Naive thymus-derived CD4-positive, alpha-beta T cell (primary cell): ENCODE measurements at regions not wholly inside any gene's neighbourhood (a gene's known extent, or its start where the extent isn't known, plus 50 kb on each side); places are given as distances from the start of the nearest gene placed in this dataset.
"Not testable (repeated sequence)": the region's sequence is repeated elsewhere in the genome, so short reads cannot be mapped to it uniquely, and the experiment has no call there.

ENCODE experiments used
- ATAC-seq: fragments of 150-1000 bp; cut with Tn5 transposase; 2 replicates; pipeline ENCODE4 v1.10.0; 2021; ENCODE audit warnings: mild to moderate bottlenecking, moderate library complexity
- CTCF ChIA-PET: fragments of 350-600 bp; sonication (Branson Sonifier 250); formaldehyde crosslinking; loops from one replicate; lab custom pipeline; 2021; ENCODE audit warnings: antibody characterized with exemption; lab: Charles Lee
- POLR2A ChIA-PET: fragments of 350-600 bp; sonication (Branson Sonifier 250); formaldehyde crosslinking; loops from one replicate; lab custom pipeline; 2021; ENCODE audit warnings: antibody characterized with exemption, inconsistent platforms; lab: Charles Lee
- DNase-seq, 9 donors: peaks; one replicate each; pipeline versions ENCODE4 v3.0.0 to v3.0.0-alpha.2; 2020 to 2022; ENCODE audit warnings: mixed read lengths in 1 of 9
- H3K27ac ChIP-seq: one replicate; pipeline ENCODE4 v1.7.0; 2013; ENCODE audit warnings: mild to moderate bottlenecking, low read depth, low read length, moderate library complexity
- H3K27me3 ChIP-seq, 2 donors: one replicate each; pipeline ENCODE4 v1.7.0; 2013; ENCODE audit warnings: low read length in 2 of 2, mild to moderate bottlenecking in 2 of 2, moderate library complexity in 2 of 2; ENCODE audit not compliant: control insufficient read depth in 2 of 2, insufficient read depth in 2 of 2
- H3K36me3 ChIP-seq, 3 experiments: 1 replicate in 2 of 3; 2 replicates in 1 of 3; pipeline ENCODE4 v1.7.0; 2013; ENCODE audit warnings: low read length in 3 of 3, mild to moderate bottlenecking in 3 of 3, moderate library complexity in 1 of 3; ENCODE audit not compliant: insufficient read depth in 3 of 3, control insufficient read depth in 2 of 3
- H3K4me1 ChIP-seq, 2 donors: one replicate each; pipeline ENCODE4 v1.7.0; 2013; ENCODE audit warnings: low read length in 2 of 2, mild to moderate bottlenecking in 2 of 2, moderate library complexity in 1 of 2; ENCODE audit not compliant: control insufficient read depth in 2 of 2, insufficient read depth in 2 of 2
- H3K4me3 ChIP-seq: 2 replicates; pipeline ENCODE4 v1.7.0; 2013; ENCODE audit warnings: mild to moderate bottlenecking, low read length
- H3K9me3 ChIP-seq, 3 experiments: 1 replicate in 2 of 3; 2 replicates in 1 of 3; pipeline ENCODE4 v1.7.0; 2013; ENCODE audit warnings: low read length in 3 of 3; ENCODE audit not compliant: control insufficient read depth in 2 of 3
- H3K27ac Mint-ChIP-seq, 9 donors: one replicate each; pipeline ENCODE4 v1.8.0; 2020 to 2022; ENCODE audit warnings: mixed read lengths in 9 of 9, mild to moderate bottlenecking in 8 of 9, moderate library complexity in 5 of 9, inconsistent platforms in 2 of 9
- H3K27me3 Mint-ChIP-seq, 5 donors: one replicate each; pipeline ENCODE4 v1.8.0; 2021 to 2022; ENCODE audit warnings: mixed read lengths in 5 of 5, mild to moderate bottlenecking in 1 of 5
- H3K36me3 Mint-ChIP-seq, 5 donors: one replicate each; pipeline ENCODE4 v1.8.0; 2020 to 2022; ENCODE audit warnings: mixed read lengths in 5 of 5, mild to moderate bottlenecking in 3 of 5, inconsistent platforms in 1 of 5
- H3K4me1 Mint-ChIP-seq, 7 donors: one replicate each; pipeline ENCODE4 v1.8.0; 2020 to 2022; ENCODE audit warnings: mixed read lengths in 7 of 7, mild to moderate bottlenecking in 3 of 7, inconsistent platforms in 1 of 7
- H3K4me3 Mint-ChIP-seq, 10 donors: one replicate each; pipeline ENCODE4 v1.8.0; 2020 to 2022; ENCODE audit warnings: mild to moderate bottlenecking in 10 of 10, mixed read lengths in 10 of 10, moderate library complexity in 6 of 10, inconsistent platforms in 2 of 10
- H3K9me3 Mint-ChIP-seq, 11 donors: one replicate each; pipeline ENCODE4 v1.8.0; 2020 to 2022; ENCODE audit warnings: mixed read lengths in 11 of 11, mild to moderate bottlenecking in 4 of 11, inconsistent platforms in 1 of 11, moderate library complexity in 1 of 11
- intact Hi-C, 2 donors: fragments of 100-400 bp; cut with micrococcal nuclease; formaldehyde crosslinking; loops; one replicate each; pipeline ENCODE4 v1.15.1; 2023

DNA sequence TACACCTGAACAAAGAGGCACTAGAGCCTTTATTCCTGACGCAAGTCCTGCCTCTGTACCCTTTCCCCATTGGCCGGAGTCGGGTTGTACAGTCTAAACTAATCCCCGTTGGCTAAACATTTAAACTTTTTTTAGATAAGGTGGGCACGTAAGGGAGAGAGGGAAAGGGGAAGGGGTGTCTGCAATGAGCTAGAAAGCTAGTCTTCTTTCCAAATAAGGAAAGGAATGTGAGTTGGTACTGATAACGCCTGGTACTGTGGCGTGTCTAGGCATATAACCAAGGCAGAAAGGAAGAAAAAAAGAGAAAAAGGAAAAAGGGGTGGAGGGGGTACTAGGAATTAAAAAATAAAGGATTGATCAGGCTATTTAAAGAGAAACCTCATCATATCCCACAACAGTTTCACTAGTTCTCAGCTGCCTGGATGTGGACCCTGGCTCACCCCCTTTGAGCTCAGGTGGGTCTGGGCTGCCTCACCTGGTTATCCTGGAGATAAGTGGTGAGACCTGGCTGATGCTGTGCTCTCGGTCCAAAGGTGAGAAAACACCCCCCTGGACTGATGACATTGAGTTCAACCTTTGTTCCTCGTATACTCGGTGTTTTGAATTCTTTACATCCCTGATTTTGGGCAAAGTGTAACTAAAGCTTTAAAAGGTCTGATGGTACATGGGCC lies 90.9 kb upstream of the EEF2KMT start:
- H3K27ac ChIP-seq: no peak overlapping the region
- Mint-ChIP-seq H3K9me3 (peaks cover 0 to 3% (median 0%) of the 10 kb centered on the region in 11 donors), H3K27me3 (peaks cover 0 to 6% (median 0%) of the 10 kb centered on the region in 5 donors), H3K4me1 (no peaks in the 10 kb centered on the region), H3K4me3 (no peak overlapping the region), H3K27ac (no peak overlapping the region), H3K36me3 (no peaks in the 10 kb centered on the region)
- DNase-seq (no peak), ATAC-seq (no peak)
- H3K4me1 ChIP-seq: no peaks in the 10 kb centered on the region
- no peaks in the 10 kb centered on the region for H3K9me3 ChIP-seq
- no peaks in the 10 kb centered on the region for H3K36me3 ChIP-seq
- POLR2A ChIA-PET: no interaction called here
- CTCF ChIA-PET: no interaction called here
- H3K4me3 ChIP-seq: no peak overlapping the region
- no peaks in the 10 kb centered on the region for H3K27me3 ChIP-seq
- intact Hi-C loops: no loop called here

DNA sequence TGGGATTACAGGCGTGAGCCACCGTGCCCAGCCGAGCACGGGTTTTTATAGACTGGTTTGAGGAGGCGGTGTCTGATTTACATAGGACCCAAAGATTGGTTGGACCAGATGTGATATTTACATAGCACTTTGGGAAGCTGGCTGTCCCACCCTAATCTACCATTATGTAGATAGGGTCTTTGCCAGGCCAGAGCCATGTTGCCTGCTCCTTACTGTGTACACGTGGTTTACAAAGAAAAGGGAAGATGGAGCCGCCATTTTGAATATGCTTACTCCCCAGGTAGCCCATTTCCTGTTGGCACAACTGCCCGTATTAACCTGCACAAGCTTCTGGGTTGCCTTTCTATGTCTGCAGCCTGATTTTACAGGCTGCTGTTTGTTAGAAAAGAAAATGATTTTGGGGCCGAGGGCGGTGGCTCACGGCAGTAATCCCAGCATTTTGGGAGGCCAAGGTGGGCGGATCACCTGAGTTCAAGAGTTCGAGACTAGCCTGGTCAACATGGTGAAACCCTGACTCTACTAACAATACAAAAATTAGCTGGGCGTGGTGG lies 89.9 kb upstream of the EEF2KMT start:
- no peak for DNase-seq
- ChIA-PET CTCF (no interaction called here), POLR2A (no interaction called here)
- no peak overlapping the region for H3K27ac ChIP-seq
- H3K4me3 Mint-ChIP-seq: no peak overlapping the region
- H3K27me3 Mint-ChIP-seq: peaks cover 0 to 6% (median 0%) of the 10 kb centered on the region in 5 donors
- H3K4me1 ChIP-seq: no peaks in the 10 kb centered on the region
- intact Hi-C loops: no loop called here
- no peaks in the 10 kb centered on the region for H3K9me3 ChIP-seq
- no peak for ATAC-seq
- no peaks in the 10 kb centered on the region for H3K27me3 ChIP-seq
- H3K27ac Mint-ChIP-seq: no peak overlapping the region
- H3K4me3 ChIP-seq: no peak overlapping the region
- no peaks in the 10 kb centered on the region for H3K36me3 ChIP-seq
- no peaks in the 10 kb centered on the region for H3K36me3 Mint-ChIP-seq
- peaks cover 0 to 3% (median 0%) of the 10 kb centered on the region in 11 donors for H3K9me3 Mint-ChIP-seq
- H3K4me1 Mint-ChIP-seq: no peaks in the 10 kb centered on the region

DNA sequence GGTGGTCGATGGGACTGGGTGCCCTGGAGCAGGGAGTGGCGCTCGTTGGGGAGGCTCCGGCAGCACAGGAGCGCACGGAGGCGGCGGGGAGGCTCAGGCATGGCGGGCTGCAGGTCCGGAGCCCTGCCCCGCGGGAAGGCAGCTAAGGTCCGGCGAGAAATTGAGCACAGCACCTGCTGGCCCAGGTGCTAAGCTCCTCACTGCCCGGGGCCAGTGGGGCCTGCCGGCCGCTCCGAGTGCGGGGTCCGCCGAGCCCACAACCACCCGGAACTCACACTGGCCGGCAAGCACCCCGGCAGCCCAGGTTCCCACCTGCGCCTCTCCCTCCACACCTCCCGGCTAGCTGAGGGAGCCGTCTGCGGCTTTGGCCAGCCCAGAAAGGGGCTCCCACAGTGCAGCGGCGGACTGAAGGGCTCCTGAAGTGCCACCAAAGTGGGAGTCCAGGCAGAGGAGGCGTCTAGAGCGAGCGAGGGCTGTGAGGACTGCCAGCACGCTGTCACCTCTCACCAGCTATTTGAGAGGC lies 88.8 kb upstream of the EEF2KMT start:
- Mint-ChIP-seq H3K4me1 (no peaks in the 10 kb centered on the region), H3K36me3 (no peaks in the 10 kb centered on the region), H3K4me3 (no peak overlapping the region), H3K27ac (no peak overlapping the region), H3K9me3 (peaks cover 0 to 7% (median 0%) of the 10 kb centered on the region in 11 donors), H3K27me3 (peaks cover 0 to 6% (median 0%) of the 10 kb centered on the region in 5 donors)
- no peaks in the 10 kb centered on the region for H3K4me1 ChIP-seq
- CTCF ChIA-PET: no interaction called here
- intact Hi-C loops: no loop called here
- POLR2A ChIA-PET: no interaction called here
- H3K27me3 ChIP-seq: no peaks in the 10 kb centered on the region
- no peak for ATAC-seq
- H3K4me3 ChIP-seq: no peak overlapping the region
- no peaks in the 10 kb centered on the region for H3K36me3 ChIP-seq
- no peak for DNase-seq
- H3K9me3 ChIP-seq: no peaks in the 10 kb centered on the region
- H3K27ac ChIP-seq: no peak overlapping the region

DNA sequence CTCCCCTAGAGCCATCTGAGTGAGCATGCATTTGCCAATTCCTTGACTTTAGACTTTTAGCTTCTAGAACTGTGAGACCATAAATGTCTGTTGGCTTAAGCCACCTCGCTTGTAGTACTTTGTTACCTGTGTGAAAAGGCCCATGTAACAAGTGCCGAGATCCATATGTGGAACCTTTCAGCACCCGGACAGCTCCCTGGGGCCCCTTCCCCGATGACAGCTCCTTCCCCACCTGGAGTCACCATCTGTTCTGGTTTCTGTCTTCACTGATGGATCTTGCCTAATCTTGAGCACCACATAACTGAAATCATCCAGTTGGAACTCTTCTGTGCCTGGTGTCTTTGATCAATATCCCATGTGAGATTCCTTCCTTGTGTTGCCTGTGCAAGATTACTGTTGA lies 78.9 kb upstream of the EEF2KMT start:
- Mint-ChIP-seq H3K36me3 (peaks cover 0 to 11% (median 0%) of the 10 kb centered on the region in 5 donors), H3K4me3 (no peak overlapping the region), H3K4me1 (no peaks in the 10 kb centered on the region), H3K27ac (no peak overlapping the region), H3K9me3 (peaks cover 3 to 67% (median 19%) of the 10 kb centered on the region in 11 donors), H3K27me3 (peaks cover 0 to 42% (median 23%) of the 10 kb centered on the region in 5 donors)
- Histone ChIP-seq H3K27me3 (no peaks in the 10 kb centered on the region), H3K9me3 (peaks cover 0 to 16% (median 0%) of the 10 kb centered on the region in 3 experiments), H3K4me1 (no peaks in the 10 kb centered on the region), H3K36me3 (no peaks in the 10 kb centered on the region), H3K4me3 (no peak overlapping the region), H3K27ac (no peak overlapping the region)
- ATAC-seq: no peak
- ChIA-PET CTCF (no interaction called here), POLR2A (no interaction called here)
- no peak for DNase-seq
- intact Hi-C loops: no loop called here

DNA sequence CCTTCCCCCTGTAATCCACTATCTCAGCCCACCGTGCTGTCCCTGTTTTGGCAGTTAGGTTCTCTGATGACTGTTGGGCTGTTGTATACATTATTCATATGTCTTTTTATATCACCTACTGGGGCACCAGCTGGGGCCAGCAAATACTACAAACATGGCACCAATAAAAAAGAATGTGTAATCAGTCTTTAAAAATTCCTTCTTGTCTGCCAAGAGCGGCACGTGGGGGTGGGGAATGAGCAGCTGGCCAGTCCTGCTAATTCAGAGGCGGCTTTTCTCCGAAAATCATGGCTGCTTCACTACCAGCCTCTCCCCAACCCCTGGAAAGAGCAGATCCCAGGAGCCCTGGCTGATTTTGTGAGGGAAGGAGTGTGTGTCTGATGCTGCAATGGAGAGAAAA lies 77.7 kb upstream of the EEF2KMT start:
- Histone ChIP-seq H3K27me3 (no peaks in the 10 kb centered on the region), H3K4me1 (no peaks in the 10 kb centered on the region), H3K9me3 (peaks cover 0 to 16% (median 0%) of the 10 kb centered on the region in 3 experiments), H3K36me3 (no peaks in the 10 kb centered on the region), H3K27ac (no peak overlapping the region), H3K4me3 (no peak overlapping the region)
- POLR2A ChIA-PET: no interaction called here
- Mint-ChIP-seq H3K27me3 (peaks cover 0 to 38% (median 30%) of the 10 kb centered on the region in 5 donors), H3K27ac (no peak overlapping the region), H3K9me3 (peaks cover 7 to 68% (median 19%) of the 10 kb centered on the region in 11 donors), H3K4me1 (no peaks in the 10 kb centered on the region), H3K36me3 (peaks cover 0 to 11% (median 0%) of the 10 kb centered on the region in 5 donors), H3K4me3 (no peak overlapping the region)
- ATAC-seq (no peak), DNase-seq (no peak)
- CTCF ChIA-PET: no interaction called here
- intact Hi-C loops: no loop called here

DNA sequence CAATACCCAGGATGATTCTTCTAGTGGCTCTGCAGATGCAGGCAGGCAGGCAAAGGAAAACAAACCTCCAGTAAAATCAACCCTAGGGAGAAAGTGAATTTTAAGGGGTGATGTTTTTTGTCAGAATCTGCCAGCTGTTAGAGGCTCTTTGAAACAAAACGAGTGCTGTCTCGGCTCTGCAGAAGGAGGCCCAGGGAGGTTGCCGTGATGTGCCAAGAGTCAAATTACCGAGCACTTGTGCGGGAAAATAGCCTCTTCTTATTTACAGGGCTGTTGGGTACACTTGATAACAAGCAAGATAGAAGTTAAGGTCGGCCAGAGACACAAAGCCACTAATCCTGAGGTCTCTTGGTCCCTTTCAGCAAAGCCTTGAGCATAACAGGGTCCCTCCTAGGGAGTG lies 68.9 kb upstream of the EEF2KMT start:
- Mint-ChIP-seq H3K9me3 (peaks cover 0 to 16% (median 5%) of the 10 kb centered on the region in 11 donors), H3K4me3 (no peak overlapping the region), H3K27ac (no peak overlapping the region), H3K27me3 (peaks cover 0 to 49% (median 26%) of the 10 kb centered on the region in 5 donors), H3K36me3 (peaks cover 0 to 5% (median 0%) of the 10 kb centered on the region in 5 donors), H3K4me1 (no peaks in the 10 kb centered on the region)
- POLR2A ChIA-PET: no interaction called here
- Histone ChIP-seq H3K27ac (no peak overlapping the region), H3K4me1 (no peaks in the 10 kb centered on the region), H3K36me3 (no peaks in the 10 kb centered on the region), H3K4me3 (no peak overlapping the region), H3K9me3 (no peaks in the 10 kb centered on the region), H3K27me3 (no peaks in the 10 kb centered on the region)
- intact Hi-C loops: no loop called here
- no peak for DNase-seq
- CTCF ChIA-PET: no interaction called here
- no peak for ATAC-seq

DNA sequence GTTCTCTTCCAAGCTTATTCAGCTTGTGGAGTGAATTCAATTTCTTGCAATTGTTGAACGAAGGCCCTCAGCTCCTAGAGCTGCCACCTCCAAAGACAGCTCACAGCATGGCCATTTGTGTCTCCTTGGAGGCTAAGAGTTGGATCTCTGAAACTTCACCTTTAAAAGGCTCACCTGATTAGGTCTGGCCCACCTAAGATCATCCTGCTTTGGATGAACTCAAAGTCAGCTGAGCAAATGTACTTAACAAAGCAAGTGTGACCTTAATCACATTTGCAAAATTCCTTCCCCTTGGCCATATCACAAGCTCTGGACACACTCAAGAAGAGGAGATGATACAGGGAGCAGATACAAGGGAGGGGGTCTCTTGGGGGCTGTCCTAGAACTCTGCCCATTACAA lies 67.8 kb upstream of the EEF2KMT start:
- H3K4me3 ChIP-seq, H3K4me3 Mint-ChIP-seq, POLR2A ChIA-PET, intact Hi-C loops, H3K4me1 ChIP-seq, H3K27me3 ChIP-seq, H3K36me3 ChIP-seq, DNase-seq, H3K27ac ChIP-seq, CTCF ChIA-PET, ATAC-seq, H3K9me3 ChIP-seq, H3K27ac Mint-ChIP-seq, H3K4me1 Mint-ChIP-seq, H3K36me3 Mint-ChIP-seq: not testable (repeated sequence)
- Mint-ChIP-seq H3K9me3 (peaks cover 0 to 13% (median 5%) of the 10 kb centered on the region in 11 donors), H3K27me3 (peaks cover 0 to 50% (median 27%) of the 10 kb centered on the region in 5 donors)
